GM21619 (cell line): ENCODE measurements at regions not wholly inside any gene's neighbourhood (a gene's known extent, or its start where the extent isn't known, plus 50 kb on each side); places are given as distances from the start of the nearest gene placed in this dataset.

ENCODE experiments used
- ATAC-seq: cut with Tn5 transposase; IDR thresholded peaks from one replicate; pipeline ENCODE4 v1.9.1; 2021; ENCODE audit not compliant: unreplicated experiment

GRCh38 chr16:80198311-80199299 lies 342.2 kb upstream of the DYNLRB2 start:
- ATAC-seq: no peak

- no peak for ATAC-seq
These were observed 343.0 kb upstream of the DYNLRB2 start for GRCh38 chr16:80197741-80198201.

- ATAC-seq: no peak
These were observed 348.9 kb upstream of the DYNLRB2 start for GRCh38 chr16:80191928-80192327.

GRCh38 chr16:80189476-80190175 lies 351.2 kb upstream of the DYNLRB2 start:
- ATAC-seq: no peak

- ATAC-seq: no peak
These were observed 364.7 kb upstream of the DYNLRB2 start for GRCh38 chr16:80176114-80176513.

GRCh38 chr16:80175011-80175410 lies 365.8 kb upstream of the DYNLRB2 start:
- ATAC-seq: no peak

- no peak for ATAC-seq
These were observed 366.4 kb upstream of the DYNLRB2 start for GRCh38 chr16:80174416-80174815.

GRCh38 chr16:80171746-80172145 lies 369.0 kb upstream of the DYNLRB2 start:
- ATAC-seq: no peak

GRCh38 chr16:80171199-80171598 lies 369.6 kb upstream of the DYNLRB2 start:
- no peak for ATAC-seq

GRCh38 chr16:80167657-80168390 lies 373.0 kb upstream of the DYNLRB2 start:
- no peak for ATAC-seq

- ATAC-seq: no peak
These were observed 374.7 kb upstream of the DYNLRB2 start for GRCh38 chr16:80166082-80166481.

GRCh38 chr16:80164966-80165550 lies 375.7 kb upstream of the DYNLRB2 start:
- no peak for ATAC-seq

- no peak for ATAC-seq
These were observed 377.5 kb upstream of the DYNLRB2 start for GRCh38 chr16:80163339-80163738.

- ATAC-seq: no peak
These were observed 378.7 kb upstream of the DYNLRB2 start for GRCh38 chr16:80161799-80162739.

GRCh38 chr16:80158766-80159165 lies 382.0 kb upstream of the DYNLRB2 start:
- no peak for ATAC-seq

- ATAC-seq: no peak
These were observed 389.1 kb upstream of the DYNLRB2 start for GRCh38 chr16:80151722-80152111.

GRCh38 chr16:80150978-80151721 lies 389.6 kb upstream of the DYNLRB2 start:
- ATAC-seq: no peak

- no peak for ATAC-seq
These were observed 392.0 kb upstream of the DYNLRB2 start for GRCh38 chr16:80148826-80149225.

- no peak for ATAC-seq
These were observed 393.7 kb upstream of the DYNLRB2 start for GRCh38 chr16:80147026-80147655.
